SK-N-SH (cell line): ENCODE measurements at regions not wholly inside any gene's neighbourhood (a gene's known extent, or its start where the extent isn't known, plus 50 kb on each side); places are given as distances from the start of the nearest gene placed in this dataset.

ENCODE experiments used
- CTCF ChIA-PET: fragments of 300-600, 350-600 bp; formaldehyde crosslinking; extraction: SDS; loops from one replicate; lab custom pipeline; 2021; lab: Yijun Ruan, JAX
- POLR2A ChIA-PET: fragments of 350-600 bp; sonication (Branson Sonifier 250); formaldehyde crosslinking; extraction: SDS; loops from one replicate; lab custom pipeline; 2020; ENCODE audit warnings: antibody characterized with exemption, inconsistent platforms; lab: Yijun Ruan, JAX
- DNase-seq: peaks from one replicate; pipeline ENCODE4 v3.0.0; 2012
- H2AFZ ChIP-seq: fragments of 200-600 bp; sonication (generic); 2 replicates; pipeline ENCODE4 v1.8.1; 2016; ENCODE audit warnings: antibody characterized with exemption, mild to moderate bottlenecking, low read depth
- H3F3A ChIP-seq: fragments of 200-600 bp; sonication (generic); replicated peaks from 2 replicates; pipeline ENCODE3; 2016; ENCODE audit warnings: antibody characterized with exemption, mild to moderate bottlenecking; ENCODE audit not compliant: insufficient read depth
- H3K27ac ChIP-seq, 2 experiments: fragments of 200-500 bp in 1 of 2; fragments of 200-600 bp in 1 of 2; sonication (Bioruptor generic) in 1 of 2; sonication (generic), shearing (Covaris generic) in 1 of 2; 2 replicates each; pipeline versions ENCODE4 v1.5.1 to v1.6.1; 2014 to 2016; ENCODE audit warnings: low read depth in 2 of 2, inconsistent platforms in 1 of 2, low read length in 1 of 2, mild to moderate bottlenecking in 1 of 2, mixed read lengths in 1 of 2
- H3K27me3 ChIP-seq: fragments of 200-600 bp; sonication (generic), shearing (Covaris generic); 2 replicates; pipeline ENCODE4 v1.6.1; 2016; ENCODE audit warnings: mixed run types; ENCODE audit not compliant: insufficient read depth
- H3K36me3 ChIP-seq, 2 experiments: fragments of 200-500 bp in 1 of 2; fragments of 200-600 bp in 1 of 2; sonication (Bioruptor generic) in 1 of 2; sonication (generic) in 1 of 2; replicated peaks in 1 of 2; 2 replicates each; pipeline versions ENCODE3 to v1.5.1; 2014 to 2016; ENCODE audit warnings: low read length in 1 of 2, mild to moderate bottlenecking in 1 of 2; ENCODE audit not compliant: insufficient read depth in 2 of 2, control insufficient read depth in 1 of 2
- H3K4me1 ChIP-seq, 2 experiments: fragments of 200-500 bp in 1 of 2; fragments of 200-600 bp in 1 of 2; sonication (Bioruptor generic) in 1 of 2; sonication (generic), shearing (Covaris generic) in 1 of 2; 2 replicates each; pipeline versions ENCODE4 v1.5.1 to v1.6.1; 2014 to 2016; ENCODE audit warnings: low read depth in 1 of 2, low read length in 1 of 2, mixed run types in 1 of 2; ENCODE audit not compliant: insufficient read depth in 2 of 2, control insufficient read depth in 1 of 2
- H3K4me2 ChIP-seq: fragments of 200-600 bp; sonication (generic), shearing (Covaris generic); 2 replicates; pipeline ENCODE4 v1.6.1; 2017; ENCODE audit warnings: mixed run types
- H3K4me3 ChIP-seq, 2 experiments: fragments of 200-500 bp in 1 of 2; fragments of 200-600 bp in 1 of 2; sonication (Bioruptor generic) in 1 of 2; sonication (generic), shearing (Covaris generic) in 1 of 2; 2 replicates each; pipeline versions ENCODE4 v1.5.1 to v1.8.1; 2014 to 2016; ENCODE audit warnings: low read depth in 2 of 2, inconsistent platforms in 1 of 2, low read length in 1 of 2, mild to moderate bottlenecking in 1 of 2, mixed read lengths in 1 of 2, moderate library complexity in 1 of 2
- H3K79me2 ChIP-seq: fragments of 200-600 bp; sonication (generic); 2 replicates; pipeline ENCODE4 v1.8.1; 2017; ENCODE audit warnings: mild to moderate bottlenecking; ENCODE audit not compliant: insufficient read depth
- H3K9ac ChIP-seq: fragments of 200-600 bp; sonication (generic); 2 replicates; pipeline ENCODE4 v1.6.1; 2017; ENCODE audit warnings: mixed run types
- H3K9me2 ChIP-seq: fragments of 200-600 bp; sonication (generic); 2 replicates; pipeline ENCODE4 v1.6.1; 2017; ENCODE audit warnings: mixed run types
- H3K9me3 ChIP-seq: fragments of 200-600 bp; sonication (generic); 2 replicates; pipeline ENCODE4 v1.6.1; 2017; ENCODE audit warnings: mixed run types, mild to moderate bottlenecking, moderate library complexity
- H4K20me1 ChIP-seq: fragments of 200-600 bp; sonication (generic); 2 replicates; pipeline ENCODE4 v1.6.1; 2017; ENCODE audit warnings: mild to moderate bottlenecking, mixed run types; ENCODE audit not compliant: insufficient read depth
- CHD2 ChIP-seq: fragments of 150-350 bp; IDR thresholded peaks from 2 replicates; pipeline ENCODE4 v1.6.1; 2018; ENCODE audit warnings: low read length; ENCODE audit not compliant: partially characterized antibody
- CTCF ChIP-seq: fragments of 200-600 bp; sonication (generic); IDR thresholded peaks from 2 replicates; pipeline ENCODE4 v1.6.1; 2017; ENCODE audit warnings: antibody characterized with exemption, mild to moderate bottlenecking, moderate library complexity
- ELF1 ChIP-seq: IDR thresholded peaks from 2 replicates; pipeline ENCODE4 v1.4.0; 2012
- FOSL2 ChIP-seq: IDR thresholded peaks from 2 replicates; pipeline ENCODE4 v1.4.0; 2012; ENCODE audit warnings: low read depth, mild to moderate bottlenecking, moderate library complexity, borderline replicate concordance
- GATA2 ChIP-seq: sonication (generic); formaldehyde crosslinking; IDR thresholded peaks from 2 replicates; pipeline ENCODE4 v1.5.0; 2020; ENCODE audit warnings: mild to moderate bottlenecking, missing genetic modification reagents
- IRF3 ChIP-seq: fragments of 150-350 bp; IDR thresholded peaks from 2 replicates; pipeline ENCODE4 v1.6.1; 2016; ENCODE audit warnings: mild to moderate bottlenecking, low read depth, low read length
- JUND ChIP-seq: IDR thresholded peaks from 2 replicates; pipeline ENCODE4 v1.4.0; 2012
- MEF2A ChIP-seq: IDR thresholded peaks from 2 replicates; pipeline ENCODE4 v1.4.0; 2012; ENCODE audit warnings: low read depth, borderline replicate concordance
- NFIC ChIP-seq: IDR thresholded peaks from 2 replicates; pipeline ENCODE4 v1.4.0; 2012; ENCODE audit warnings: borderline replicate concordance
- SMC3 ChIP-seq: IDR thresholded peaks from 2 replicates; pipeline ENCODE4 v1.6.1; 2012; ENCODE audit warnings: low read depth, low read length, improper control_type of control experiment
- TAF1 ChIP-seq: IDR thresholded peaks from 2 replicates; pipeline ENCODE4 v1.6.1; 2012; ENCODE audit warnings: low read depth, mild to moderate bottlenecking, low read length, moderate library complexity, borderline replicate concordance
- TCF12 ChIP-seq: IDR thresholded peaks from 2 replicates; pipeline ENCODE4 v1.4.0; 2012
- USF1 ChIP-seq: IDR thresholded peaks from 2 replicates; pipeline ENCODE4 v1.4.0; 2012; ENCODE audit warnings: low read depth, borderline replicate concordance
- USF2 ChIP-seq: fragments of 150-350 bp; IDR thresholded peaks from 2 replicates; pipeline ENCODE4 v1.6.1; 2017; ENCODE audit warnings: antibody characterized with exemption, low read length, low read depth, borderline replicate concordance
- ZBTB33 ChIP-seq: IDR thresholded peaks from 2 replicates; pipeline ENCODE4 v1.4.0; 2012; ENCODE audit warnings: low read depth, borderline replicate concordance
- WGBS: methylation state at CpG from one replicate; pipeline ENCODE4 v1.1.6; 2017; ENCODE audit warnings: low lambda C conversion rate; 5-methylcytosine and 5-hydroxymethylcytosine counted together

- Histone ChIP-seq H3K9me2 (no peaks in the 10 kb centered on the region), H3K27me3 (peaks cover 4% of the 10 kb centered on the region; the same call in 1 of the 2 replicates), H3K79me2 (no peaks in the 10 kb centered on the region), H3K27ac (no peak overlapping the region), H3K9me3 (no peaks in the 10 kb centered on the region), H3K9ac (no peak overlapping the region), H3F3A (peaks cover 3% of the 10 kb centered on the region), H3K4me2 (peak overlapping the region; percentile 45), H3K36me3 (no peaks in the 10 kb centered on the region), H3K4me1 (peaks cover 0 to 8% of the 10 kb centered on the region in 2 experiments; a peak in 1 of 4 replicates)
- CTCF ChIA-PET = interaction anchor here (0.8 to 9.0 kb wide), 8 partner anchors 13 to 85 kb away, joined by 3 to 78 read pairs (median 4); no protein-coding TSS in a partner anchor
- WGBS = 40% methylated on average over 29 of the region's 58 CpGs
- TF ChIP-seq IRF3 = no peak
- TF ChIP-seq GATA2 (CRISPR knock-in tag) = no peak
- TF ChIP-seq FOSL2 = no peak
- no peak for TF ChIP-seq TAF1
- TF ChIP-seq USF2 = no peak
- TF ChIP-seq, all 33 proteins: peak for 0
- DNase-seq = peak; percentile 78
- H3K4me3 ChIP-seq = peak overlapping the region in 1 of 2 experiments; percentile 35; a peak in 2 of 4 replicates
- POLR2A ChIA-PET = interaction anchor here (0.9 to 1.5 kb wide), 5 partner anchors 15 to 64 kb away, joined by 3 to 4 read pairs (median 3); partner anchors contain the start of gene ID3
- no peaks in the 10 kb centered on the region for H4K20me1 ChIP-seq
- no peak overlapping the region for H2AFZ ChIP-seq
These were observed 60.2 kb upstream of the ID3 start for GRCh38 chr1:23619299-23620188.

- CTCF ChIA-PET = interaction anchor here (0.6 to 9.0 kb wide), 8 partner anchors 15 to 451 kb away, joined by 3 to 78 read pairs (median 4); no protein-coding TSS in a partner anchor
- TF ChIP-seq MEF2A (no peak), ELF1 (no peak), SMC3 (no peak), USF2 (no peak), CTCF (no peak), IRF3 (no peak), JUND (no peak), TCF12 (no peak), NFIC (no peak), GATA2 (CRISPR knock-in tag) (no peak), CHD2 (no peak), USF1 (no peak), ZBTB33 (no peak)
These were observed 59.3 kb upstream of the ID3 start for GRCh38 chr1:23618586-23619083.

More at GRCh38 chr1:23618586-23619083, 59.3 kb upstream of the ID3 start:
- POLR2A ChIA-PET = interaction anchor here (1.3 to 1.6 kb wide), 2 partner anchors 20 to 60 kb away, joined by 3 to 4 read pairs; partner anchors contain the start of gene ID3
- Histone ChIP-seq H3F3A (no peaks in the 10 kb centered on the region), H2AFZ (no peak overlapping the region), H3K4me1 (peaks cover 0 to 8% of the 10 kb centered on the region in 2 experiments; a peak in 1 of 4 replicates), H3K9me2 (no peaks in the 10 kb centered on the region), H4K20me1 (no peaks in the 10 kb centered on the region), H3K9ac (no peak overlapping the region), H3K79me2 (no peaks in the 10 kb centered on the region), H3K27ac (no peak overlapping the region), H3K4me3 (no peak overlapping the region), H3K36me3 (no peaks in the 10 kb centered on the region), H3K4me2 (no peak overlapping the region), H3K27me3 (peaks cover 4% of the 10 kb centered on the region; the same call in 1 of the 2 replicates), H3K9me3 (no peaks in the 10 kb centered on the region)
- DNase-seq = no peak
- 97% methylated on average over 7 of the region's 7 CpGs for WGBS
